ENCODE measurements at regions not wholly inside any gene's neighbourhood (a gene's known extent, or its start where the extent isn't known, plus 50 kb on each side); places are given as distances from the start of the nearest gene placed in this dataset.

GRCh38 chr10:62662486-62662885, 142.0 kb upstream of the ADO start:
- no peaks in the 10 kb centered on the region for H3K9me3 Mint-ChIP-seq (ENCODE audit: insufficient read depth)
- H3K36me3 ChIP-seq (replicated peaks in 1 of 2; ENCODE audit: control extremely low read depth in 1 of 2, control insufficient read depth in 1 of 2, extremely low read depth in 1 of 2, insufficient read depth in 2 of 2, low read length in 1 of 2) = no peaks in the 10 kb centered on the region
- no CpG with 5 or more reads among the region's 3 CpGs for WGBS (ENCODE audit: insufficient coverage)
- H3K4me1 ChIP-seq (ENCODE audit: control insufficient read depth in 2 of 2, insufficient read depth in 2 of 2, low read length in 2 of 2) = no peaks in the 10 kb centered on the region
- no peaks in the 10 kb centered on the region for H4K20me1 ChIP-seq (ENCODE audit: control insufficient read depth, insufficient read depth, low read length, poor library complexity, severe bottlenecking)
- no peak for TF ChIP-seq EZH2 (IDR thresholded peaks at IDR 0.05; ENCODE audit: borderline replicate concordance, insufficient read depth, low read depth, low read length, poor library complexity, severe bottlenecking)
- TF ChIP-seq, protein P1, sequence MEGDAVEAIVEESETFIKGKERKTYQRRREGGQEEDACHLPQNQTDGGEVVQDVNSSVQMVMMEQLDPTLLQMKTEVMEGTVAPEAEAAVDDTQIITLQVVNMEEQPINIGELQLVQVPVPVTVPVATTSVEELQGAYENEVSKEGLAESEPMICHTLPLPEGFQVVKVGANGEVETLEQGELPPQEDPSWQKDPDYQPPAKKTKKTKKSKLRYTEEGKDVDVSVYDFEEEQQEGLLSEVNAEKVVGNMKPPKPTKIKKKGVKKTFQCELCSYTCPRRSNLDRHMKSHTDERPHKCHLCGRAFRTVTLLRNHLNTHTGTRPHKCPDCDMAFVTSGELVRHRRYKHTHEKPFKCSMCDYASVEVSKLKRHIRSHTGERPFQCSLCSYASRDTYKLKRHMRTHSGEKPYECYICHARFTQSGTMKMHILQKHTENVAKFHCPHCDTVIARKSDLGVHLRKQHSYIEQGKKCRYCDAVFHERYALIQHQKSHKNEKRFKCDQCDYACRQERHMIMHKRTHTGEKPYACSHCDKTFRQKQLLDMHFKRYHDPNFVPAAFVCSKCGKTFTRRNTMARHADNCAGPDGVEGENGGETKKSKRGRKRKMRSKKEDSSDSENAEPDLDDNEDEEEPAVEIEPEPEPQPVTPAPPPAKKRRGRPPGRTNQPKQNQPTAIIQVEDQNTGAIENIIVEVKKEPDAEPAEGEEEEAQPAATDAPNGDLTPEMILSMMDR (IDR thresholded peaks at IDR 0.05) = no peak
- no peak overlapping the region for H3K27ac Mint-ChIP-seq
- peaks cover 0 to 5% (median 0%) of the 10 kb centered on the region in 3 donors for H3K9me3 ChIP-seq (ENCODE audit: control extremely low read depth in 1 of 3, control insufficient read depth in 2 of 3, insufficient read depth in 1 of 3, low read length in 2 of 3)
- H3K4me1 Mint-ChIP-seq = peaks cover 5% of the 10 kb centered on the region
- ATAC-seq (ENCODE audit: low read depth) (no peak), DNase-seq (no peak)
- ChIA-PET CTCF (interaction anchor here (1.4 kb wide), 1 partner anchor 52 kb away, joined by 3 read pairs; no protein-coding TSS in a partner anchor), POLR2A (no interaction called here)
- H3K79me2 ChIP-seq (ENCODE audit: control insufficient read depth, insufficient read depth, low read length) = no peaks in the 10 kb centered on the region
- intact Hi-C loops (cut with micrococcal nuclease) = no loop called here
- H2AFZ ChIP-seq (ENCODE audit: insufficient read depth, low read depth, low read length, poor library complexity, severe bottlenecking) = no peak overlapping the region
- H3K27me3 Mint-ChIP-seq = no peaks in the 10 kb centered on the region
- H3K9ac ChIP-seq (ENCODE audit: low read length) = no peak overlapping the region
- no peak overlapping the region for H3K4me2 ChIP-seq (replicated peaks; ENCODE audit: low read depth, low read length, poor library complexity, severe bottlenecking)
- no peak overlapping the region for H3K4me3 Mint-ChIP-seq
- H3K27ac ChIP-seq (ENCODE audit: low read length in 2 of 2) = no peak overlapping the region
- H3K27me3 ChIP-seq (replicated peaks in 1 of 4; ENCODE audit: control extremely low read depth in 1 of 4, control insufficient read depth in 3 of 4, insufficient read depth in 4 of 4, low read length in 3 of 4) = peaks cover 0 to 5% (median 0%) of the 10 kb centered on the region in 4 experiments
- no peak overlapping the region for H3K4me3 ChIP-seq (ENCODE audit: control extremely low read depth in 1 of 5, extremely low read depth in 1 of 5, insufficient read depth in 1 of 5, low read depth in 2 of 5, low read length in 4 of 5)

GRCh38 chr10:62665771-62666170, 138.7 kb upstream of the ADO start:
- Histone ChIP-seq H3K9me3 (ENCODE audit: control extremely low read depth in 1 of 3, control insufficient read depth in 2 of 3, insufficient read depth in 1 of 3, low read length in 2 of 3) (no peaks in the 10 kb centered on the region), H3K27me3 (replicated peaks in 1 of 4; ENCODE audit: control extremely low read depth in 1 of 4, control insufficient read depth in 3 of 4, insufficient read depth in 4 of 4, low read length in 3 of 4) (no peaks in the 10 kb centered on the region), H3K4me1 (ENCODE audit: control insufficient read depth in 2 of 2, insufficient read depth in 2 of 2, low read length in 2 of 2) (peaks cover 0 to 4% of the 10 kb centered on the region in 2 donors), H2AFZ (ENCODE audit: insufficient read depth, low read depth, low read length, poor library complexity, severe bottlenecking) (no peak overlapping the region), H4K20me1 (ENCODE audit: control insufficient read depth, insufficient read depth, low read length, poor library complexity, severe bottlenecking) (no peaks in the 10 kb centered on the region), H3K36me3 (replicated peaks in 1 of 2; ENCODE audit: control extremely low read depth in 1 of 2, control insufficient read depth in 1 of 2, extremely low read depth in 1 of 2, insufficient read depth in 2 of 2, low read length in 1 of 2) (no peaks in the 10 kb centered on the region), H3K9ac (ENCODE audit: low read length) (no peak overlapping the region), H3K4me3 (ENCODE audit: control extremely low read depth in 1 of 5, extremely low read depth in 1 of 5, insufficient read depth in 1 of 5, low read depth in 2 of 5, low read length in 4 of 5) (no peak overlapping the region), H3K4me2 (replicated peaks; ENCODE audit: low read depth, low read length, poor library complexity, severe bottlenecking) (no peak overlapping the region), H3K27ac (ENCODE audit: low read length in 2 of 2) (no peak overlapping the region), H3K79me2 (ENCODE audit: control insufficient read depth, insufficient read depth, low read length) (no peaks in the 10 kb centered on the region)
- DNase-seq = no peak
- no peak for ATAC-seq (ENCODE audit: low read depth)
- ChIA-PET CTCF (no interaction called here), POLR2A (no interaction called here)
- Mint-ChIP-seq H3K27ac (no peak overlapping the region), H3K9me3 (ENCODE audit: insufficient read depth) (no peaks in the 10 kb centered on the region), H3K4me1 (peaks cover 7% of the 10 kb centered on the region), H3K4me3 (no peak overlapping the region), H3K27me3 (no peaks in the 10 kb centered on the region)
- intact Hi-C loops (cut with micrococcal nuclease) = no loop called here
- TF ChIP-seq, protein P1 (IDR thresholded peaks at IDR 0.05) = no peak
- no peak for TF ChIP-seq EZH2 (IDR thresholded peaks at IDR 0.05; ENCODE audit: borderline replicate concordance, insufficient read depth, low read depth, low read length, poor library complexity, severe bottlenecking)
- no CpG with 5 or more reads among the region's 1 CpG for WGBS (ENCODE audit: insufficient coverage)
